ENCODE measurements at regions not wholly inside any gene's neighbourhood (a gene's known extent, or its start where the extent isn't known, plus 50 kb on each side); places are given as distances from the start of the nearest gene placed in this dataset.
A peak's percentile ranks its signal among the peaks of the same experiment; 100 is the strongest.

- Histone ChIP-seq H3K27me3 (replicated peaks in 1 of 7) (no peaks in the 10 kb centered on the region), H3K9me3 (no peaks in the 10 kb centered on the region), H3K4me3 (no peak overlapping the region), H3K36me3 (no peaks in the 10 kb centered on the region), H3K4me1 (peaks cover 0 to 10% (median 3%) of the 10 kb centered on the region in 6 donors), H3K27ac (no peak overlapping the region)
- intact Hi-C loops (cut with DNase I; ENCODE audit: low total_unique reads): no loop called here
- no peak for DNase-seq
- WGBS, 5 donors: 54 to 65% (median 58%) methylated on average over 1 of the region's 1 CpG
- no peak for TF ChIP-seq POLR2AphosphoS5 (IDR thresholded peaks at IDR 0.05)
- no peak for TF ChIP-seq POLR2A (IDR thresholded peaks at IDR 0.05)
- TF ChIP-seq, protein P1, sequence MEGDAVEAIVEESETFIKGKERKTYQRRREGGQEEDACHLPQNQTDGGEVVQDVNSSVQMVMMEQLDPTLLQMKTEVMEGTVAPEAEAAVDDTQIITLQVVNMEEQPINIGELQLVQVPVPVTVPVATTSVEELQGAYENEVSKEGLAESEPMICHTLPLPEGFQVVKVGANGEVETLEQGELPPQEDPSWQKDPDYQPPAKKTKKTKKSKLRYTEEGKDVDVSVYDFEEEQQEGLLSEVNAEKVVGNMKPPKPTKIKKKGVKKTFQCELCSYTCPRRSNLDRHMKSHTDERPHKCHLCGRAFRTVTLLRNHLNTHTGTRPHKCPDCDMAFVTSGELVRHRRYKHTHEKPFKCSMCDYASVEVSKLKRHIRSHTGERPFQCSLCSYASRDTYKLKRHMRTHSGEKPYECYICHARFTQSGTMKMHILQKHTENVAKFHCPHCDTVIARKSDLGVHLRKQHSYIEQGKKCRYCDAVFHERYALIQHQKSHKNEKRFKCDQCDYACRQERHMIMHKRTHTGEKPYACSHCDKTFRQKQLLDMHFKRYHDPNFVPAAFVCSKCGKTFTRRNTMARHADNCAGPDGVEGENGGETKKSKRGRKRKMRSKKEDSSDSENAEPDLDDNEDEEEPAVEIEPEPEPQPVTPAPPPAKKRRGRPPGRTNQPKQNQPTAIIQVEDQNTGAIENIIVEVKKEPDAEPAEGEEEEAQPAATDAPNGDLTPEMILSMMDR (IDR thresholded peaks at IDR 0.05 in 8 of 11, conservative IDR thresholded peaks at IDR 0.05 in 3 of 11): no peak
These were observed 654.2 kb downstream of the NTRK3 start for GRCh38 chr15:87602371-87602770.

GRCh38 chr15:87599616-87600015 lies 656.9 kb downstream of the NTRK3 start:
- H3K36me3 ChIP-seq: no peaks in the 10 kb centered on the region
- TF ChIP-seq POLR2A (IDR thresholded peaks at IDR 0.05): no peak
- TF ChIP-seq, protein P1 (IDR thresholded peaks at IDR 0.05 in 8 of 11, conservative IDR thresholded peaks at IDR 0.05 in 3 of 11): no peak
- no peak for TF ChIP-seq POLR2AphosphoS5 (IDR thresholded peaks at IDR 0.05)
- no peaks in the 10 kb centered on the region for H3K9me3 ChIP-seq
- no peaks in the 10 kb centered on the region for H3K27me3 ChIP-seq (replicated peaks in 1 of 7)
- H3K27ac ChIP-seq: no peak overlapping the region
- intact Hi-C loops (cut with DNase I; ENCODE audit: low total_unique reads): no loop called here
- H3K4me1 ChIP-seq: peaks cover 0 to 16% (median 4%) of the 10 kb centered on the region in 6 donors
- DNase-seq: no peak
- WGBS, 5 donors: 79 to 96% (median 93%) methylated on average over 4 of the region's 4 CpGs
- H3K4me3 ChIP-seq: no peak overlapping the region

DNA sequence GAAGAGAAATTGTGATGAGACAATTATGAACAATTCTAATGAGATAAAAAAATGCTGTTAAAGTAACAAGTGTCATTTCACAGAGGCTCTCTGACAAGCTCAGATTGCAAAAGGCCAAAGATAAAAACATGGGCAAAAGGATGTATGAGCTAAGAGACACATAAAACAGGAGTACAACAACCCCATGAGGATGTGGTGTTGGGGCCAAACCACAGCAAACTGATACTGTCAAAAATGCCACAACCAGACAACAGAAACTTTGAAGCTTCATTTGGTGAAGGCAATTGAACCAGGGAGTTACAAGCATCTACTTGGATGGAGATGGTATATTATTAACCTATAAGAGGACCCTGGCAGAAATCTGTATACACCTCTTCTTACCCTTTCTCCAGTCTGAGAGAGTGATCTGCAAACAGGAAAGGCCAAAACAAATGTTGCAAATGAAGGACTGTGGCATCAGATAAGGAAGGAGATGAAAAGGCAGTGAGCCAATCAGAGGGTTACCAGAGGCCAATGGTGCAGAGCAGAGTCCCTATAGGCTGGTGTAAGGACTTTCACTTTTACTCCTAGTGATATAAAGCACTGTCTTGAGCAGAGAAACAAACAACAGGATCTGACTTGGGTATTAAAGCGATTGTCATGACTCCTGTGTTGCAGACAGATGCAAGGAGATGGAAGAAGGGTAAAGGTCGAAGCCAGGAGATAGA lies 659.0 kb downstream of the NTRK3 start:
- Histone ChIP-seq H3K9me3 (peaks cover 0 to 7% (median 0%) of the 10 kb centered on the region in 8 donors), H3K27ac (peak overlapping the region in 3 of 8 donors; percentile 14 to 55 (median 32)), H3K4me3 (no peak overlapping the region), H3K27me3 (replicated peaks in 1 of 7) (no peaks in the 10 kb centered on the region), H3K4me1 (peaks cover 0 to 16% (median 4%) of the 10 kb centered on the region in 6 donors), H3K36me3 (no peaks in the 10 kb centered on the region)
- intact Hi-C loops (cut with DNase I; ENCODE audit: low total_unique reads): no loop called here
- 51 to 72% (median 61%) methylated on average over 2 of the region's 2 CpGs for WGBS, 5 donors
- TF ChIP-seq POLR2AphosphoS5 (IDR thresholded peaks at IDR 0.05): no peak
- TF ChIP-seq POLR2A (IDR thresholded peaks at IDR 0.05): no peak
- TF ChIP-seq, protein P1 (IDR thresholded peaks at IDR 0.05 in 8 of 11, conservative IDR thresholded peaks at IDR 0.05 in 3 of 11): no peak
- DNase-seq: no peak

DNA sequence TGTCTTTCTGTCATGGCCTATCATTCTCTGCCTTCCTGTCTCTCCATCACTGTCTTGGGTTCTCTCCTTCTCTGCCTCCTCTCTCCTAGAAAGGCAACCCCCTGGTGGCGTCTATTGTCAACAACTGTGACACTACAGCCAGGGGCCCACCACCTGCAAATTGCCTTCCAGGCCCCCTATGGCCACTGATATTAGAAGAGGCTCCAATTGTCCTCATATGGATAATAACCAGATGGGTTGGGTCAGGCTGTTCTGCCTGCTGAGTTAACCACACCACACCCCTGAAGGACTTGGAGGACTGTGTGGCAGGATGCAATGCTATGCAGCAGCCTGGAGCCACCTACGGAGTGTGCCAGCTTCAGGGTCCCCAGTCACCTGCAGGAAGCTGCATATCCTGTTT lies 665.0 kb downstream of the NTRK3 start:
- DNase-seq: no peak
- no peak overlapping the region for H3K27ac ChIP-seq
- 69 to 94% (median 73%) methylated on average over 2 of the region's 2 CpGs for WGBS, 5 donors
- peaks cover 0 to 26% (median 11%) of the 10 kb centered on the region in 6 donors for H3K4me1 ChIP-seq
- peaks cover 0 to 7% (median 0%) of the 10 kb centered on the region in 8 donors for H3K9me3 ChIP-seq
- intact Hi-C loops (cut with DNase I; ENCODE audit: low total_unique reads): no loop called here
- no peak overlapping the region for H3K4me3 ChIP-seq
- H3K36me3 ChIP-seq: no peaks in the 10 kb centered on the region
- H3K27me3 ChIP-seq (replicated peaks in 1 of 7): no peaks in the 10 kb centered on the region
- TF ChIP-seq POLR2A (IDR thresholded peaks at IDR 0.05): no peak
- TF ChIP-seq, protein P1 (IDR thresholded peaks at IDR 0.05 in 8 of 11, conservative IDR thresholded peaks at IDR 0.05 in 3 of 11): no peak
- TF ChIP-seq POLR2AphosphoS5 (IDR thresholded peaks at IDR 0.05): no peak
